ENCODE measurements at regions not wholly inside any gene's neighbourhood (a gene's known extent, or its start where the extent isn't known, plus 50 kb on each side); places are given as distances from the start of the nearest gene placed in this dataset.

- no peak for TF ChIP-seq CTCF (IDR thresholded peaks at IDR 0.05)
- no peak for TF ChIP-seq POLR2A (IDR thresholded peaks at IDR 0.05)
Observed at GRCh38 chr11:23957314-23957713, 539.5 kb upstream of the LUZP2 start.
